Upper lobe of left lung (tissue), 6 donors: ENCODE measurements at regions not wholly inside any gene's neighbourhood (a gene's known extent, or its start where the extent isn't known, plus 50 kb on each side); places are given as distances from the start of the nearest gene placed in this dataset.

Experiments used
- ATAC-seq, 2 donors: fragments of 200-7000 bp; cut with Tn5 transposase; one replicate each; pipeline ENCODE4 v1.9.1; 2022; ENCODE audit warnings: mild to moderate bottlenecking in 2 of 2, moderate library complexity in 2 of 2; ENCODE audit not compliant: low FRiP score in 2 of 2
- DNase-seq, 2 donors: peaks; one replicate each; pipeline ENCODE4 v3.0.0-alpha.2; 2019 to 2020
- H3K27ac ChIP-seq, 4 donors: fragments of 200-600 bp; sonication (generic); one replicate each; pipeline ENCODE4 v1.5.1; 2016 to 2019
- H3K27me3 ChIP-seq, 4 donors: fragments of 200-600 bp; sonication (generic); one replicate each; pipeline ENCODE4 v1.5.1; 2017 to 2019
- H3K36me3 ChIP-seq, 4 donors: fragments of 200-600 bp; sonication (generic); one replicate each; pipeline ENCODE4 v1.5.1; 2016 to 2019
- H3K4me1 ChIP-seq, 4 donors: fragments of 200-600 bp; sonication (generic); one replicate each; pipeline ENCODE4 v1.5.1; 2018 to 2019
- H3K4me3 ChIP-seq, 4 donors: fragments of 200-600 bp; sonication (generic); one replicate each; pipeline ENCODE4 v1.5.1; 2017 to 2019; ENCODE audit warnings: mild to moderate bottlenecking in 2 of 4, moderate library complexity in 1 of 4
- H3K9me3 ChIP-seq, 4 donors: fragments of 200-600 bp; sonication (generic); one replicate each; pipeline ENCODE4 v1.5.1; 2018 to 2019
- EP300 ChIP-seq, 4 donors: sonication (generic); formaldehyde crosslinking; IDR thresholded peaks; one replicate each; pipeline ENCODE4 v1.5.1; 2017; ENCODE audit warnings: antibody characterized with exemption in 4 of 4, control low read depth in 2 of 4
- POLR2A ChIP-seq, 4 donors: fragments of 450-650 bp; IDR thresholded peaks; one replicate each; pipeline ENCODE4 v1.5.1; 2016 to 2017; ENCODE audit warnings: antibody characterized with exemption in 4 of 4, mild to moderate bottlenecking in 2 of 4
- POLR2AphosphoS5 ChIP-seq, 2 donors: sonication (generic); formaldehyde crosslinking; IDR thresholded peaks; one replicate each; pipeline ENCODE4 v1.5.1; 2017; ENCODE audit warnings: antibody characterized with exemption in 2 of 2
- WGBS, 2 donors: methylation state at CpG; one replicate each; pipeline ENCODE4 v1.1.5; 2017 to 2018; 5-methylcytosine and 5-hydroxymethylcytosine counted together
- TF ChIP-seq, protein P1 (sequence below), 6 experiments: fragments of 450-650 bp in 4 of 6; fragments of 200-600 bp in 2 of 6; sonication (generic) in 2 of 6; IDR thresholded peaks; one replicate each; pipeline ENCODE4 v1.5.1; 2016 to 2019; ENCODE audit warnings: antibody characterized with exemption in 6 of 6
- donor health status: DM: no; HTN: no; CAD: no; lungs with moderate emphysema.
- donor health status: DM: no; HTN: yes; CAD: no; lungs with severe emphysema.

DNA sequence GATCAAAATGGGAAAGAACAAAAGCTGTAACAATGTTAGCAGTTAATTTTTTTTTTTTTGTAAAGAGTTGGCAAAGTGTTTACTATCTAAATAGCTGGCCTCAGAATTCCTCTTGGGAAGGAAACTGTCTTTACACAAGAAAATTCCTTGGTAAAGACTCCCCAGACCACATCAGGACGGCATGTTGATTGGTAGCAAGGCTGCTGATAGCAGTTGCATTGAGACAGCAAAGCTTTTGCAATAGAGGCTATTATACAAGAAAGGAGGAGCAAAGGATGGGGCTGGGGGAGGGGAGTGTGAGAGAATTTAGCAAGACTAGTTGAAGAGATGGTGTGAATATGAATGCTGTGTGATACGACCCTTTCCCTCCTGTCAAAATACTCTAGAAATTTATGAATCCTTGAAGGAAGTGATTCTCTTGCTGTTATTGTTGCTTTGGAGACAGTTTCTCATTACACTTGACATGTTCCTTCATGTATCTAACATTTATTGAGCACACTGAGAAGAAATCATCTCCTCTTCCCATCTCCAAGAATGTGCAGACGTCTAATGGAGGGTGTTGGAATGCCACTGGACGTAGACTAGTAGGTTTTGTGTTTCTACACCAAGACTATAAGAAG lies 355.6 kb downstream of the SIPA1L2 start:
- DNase-seq (no peak), ATAC-seq (no peak)
- Histone ChIP-seq H3K27ac (no peak overlapping the region), H3K36me3 (no peaks in the 10 kb centered on the region), H3K4me1 (peaks cover 0 to 3% (median 0%) of the 10 kb centered on the region in 4 donors), H3K27me3 (no peaks in the 10 kb centered on the region), H3K4me3 (no peak overlapping the region), H3K9me3 (no peaks in the 10 kb centered on the region)
- TF ChIP-seq EP300 (IDR thresholded peaks at IDR 0.05) (no peak), POLR2AphosphoS5 (IDR thresholded peaks at IDR 0.05) (no peak), POLR2A (IDR thresholded peaks at IDR 0.05) (no peak)
- TF ChIP-seq, protein P1, sequence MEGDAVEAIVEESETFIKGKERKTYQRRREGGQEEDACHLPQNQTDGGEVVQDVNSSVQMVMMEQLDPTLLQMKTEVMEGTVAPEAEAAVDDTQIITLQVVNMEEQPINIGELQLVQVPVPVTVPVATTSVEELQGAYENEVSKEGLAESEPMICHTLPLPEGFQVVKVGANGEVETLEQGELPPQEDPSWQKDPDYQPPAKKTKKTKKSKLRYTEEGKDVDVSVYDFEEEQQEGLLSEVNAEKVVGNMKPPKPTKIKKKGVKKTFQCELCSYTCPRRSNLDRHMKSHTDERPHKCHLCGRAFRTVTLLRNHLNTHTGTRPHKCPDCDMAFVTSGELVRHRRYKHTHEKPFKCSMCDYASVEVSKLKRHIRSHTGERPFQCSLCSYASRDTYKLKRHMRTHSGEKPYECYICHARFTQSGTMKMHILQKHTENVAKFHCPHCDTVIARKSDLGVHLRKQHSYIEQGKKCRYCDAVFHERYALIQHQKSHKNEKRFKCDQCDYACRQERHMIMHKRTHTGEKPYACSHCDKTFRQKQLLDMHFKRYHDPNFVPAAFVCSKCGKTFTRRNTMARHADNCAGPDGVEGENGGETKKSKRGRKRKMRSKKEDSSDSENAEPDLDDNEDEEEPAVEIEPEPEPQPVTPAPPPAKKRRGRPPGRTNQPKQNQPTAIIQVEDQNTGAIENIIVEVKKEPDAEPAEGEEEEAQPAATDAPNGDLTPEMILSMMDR (IDR thresholded peaks at IDR 0.05): no peak
- 66 to 76% methylated on average over 4 of the region's 4 CpGs for WGBS, 2 donors

DNA sequence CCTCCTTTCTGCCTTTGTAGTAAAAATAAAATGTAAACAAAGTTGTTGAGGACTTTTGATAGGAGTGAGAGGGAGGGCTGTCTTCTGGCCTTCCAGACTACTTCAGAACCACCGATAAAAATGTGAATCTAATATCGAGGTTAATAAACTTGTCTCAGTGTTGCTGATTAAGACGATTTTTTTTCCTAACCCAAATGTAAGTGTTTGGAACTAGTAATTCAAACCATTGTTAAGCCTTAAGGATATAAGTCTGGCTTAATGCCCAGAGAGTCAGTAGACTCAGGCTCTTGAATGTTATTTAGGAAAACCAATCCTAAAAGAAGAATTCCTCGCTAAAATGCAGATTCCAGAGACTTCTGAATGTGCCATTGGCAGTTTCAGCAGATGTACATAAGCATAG lies 356.9 kb downstream of the SIPA1L2 start:
- TF ChIP-seq POLR2A (IDR thresholded peaks at IDR 0.05) (no peak), POLR2AphosphoS5 (IDR thresholded peaks at IDR 0.05) (no peak), EP300 (IDR thresholded peaks at IDR 0.05) (no peak)
- TF ChIP-seq, protein P1 (IDR thresholded peaks at IDR 0.05): no peak
- Histone ChIP-seq H3K9me3 (no peaks in the 10 kb centered on the region), H3K4me3 (no peak overlapping the region), H3K4me1 (peaks cover 0 to 3% (median 0%) of the 10 kb centered on the region in 4 donors), H3K27ac (no peak overlapping the region), H3K27me3 (no peaks in the 10 kb centered on the region), H3K36me3 (no peaks in the 10 kb centered on the region)
- no peak for ATAC-seq
- 43 to 47% methylated on average over 4 of the region's 4 CpGs for whole genome bisulfite sequencing, 2 donors
- no peak for DNase-seq

DNA sequence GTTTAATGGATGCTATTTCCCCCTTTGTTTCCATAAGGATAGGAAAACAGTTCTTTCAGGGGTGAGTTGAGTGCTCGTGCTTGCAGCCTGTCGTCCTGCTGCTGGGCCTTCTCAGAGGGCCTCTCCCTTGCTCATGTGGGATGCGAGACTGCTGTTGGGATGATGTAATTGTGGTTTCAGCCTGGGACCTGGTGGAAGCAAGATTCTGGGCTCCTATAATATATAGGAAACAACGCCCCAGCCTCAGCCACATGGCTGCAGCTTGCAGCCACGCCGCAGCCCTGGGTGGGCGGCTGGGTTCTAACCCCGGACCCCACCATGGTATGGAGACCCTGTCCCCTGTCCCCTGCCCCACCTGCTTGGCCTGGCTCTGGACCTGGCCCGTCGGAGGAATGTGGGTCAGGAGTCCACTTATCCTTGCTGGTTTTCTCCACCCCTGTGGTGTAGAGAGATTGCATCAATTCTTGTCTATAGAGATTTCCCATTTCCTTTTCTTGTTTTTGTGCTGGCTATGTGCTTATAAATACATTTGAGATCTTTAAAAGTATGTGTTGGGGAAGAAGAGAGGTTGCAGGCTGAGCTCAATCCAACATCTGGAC lies 357.8 kb downstream of the SIPA1L2 start:
- TF ChIP-seq POLR2AphosphoS5 (IDR thresholded peaks at IDR 0.05) (no peak), POLR2A (IDR thresholded peaks at IDR 0.05) (no peak), EP300 (IDR thresholded peaks at IDR 0.05) (no peak)
- TF ChIP-seq, protein P1 (IDR thresholded peaks at IDR 0.05): no peak
- no peaks in the 10 kb centered on the region for H3K27me3 ChIP-seq
- H3K36me3 ChIP-seq: no peaks in the 10 kb centered on the region
- 73 to 76% methylated on average over 9 to 10 of the region's 10 CpGs for WGBS, 2 donors
- no peak overlapping the region for H3K27ac ChIP-seq
- peaks cover 0 to 3% (median 0%) of the 10 kb centered on the region in 4 donors for H3K4me1 ChIP-seq
- peak in 1 of 2 donors; percentile 84 for ATAC-seq
- H3K9me3 ChIP-seq: no peaks in the 10 kb centered on the region
- peak in 1 of 2 donors; percentile 66 for DNase-seq
- no peak overlapping the region for H3K4me3 ChIP-seq

DNA sequence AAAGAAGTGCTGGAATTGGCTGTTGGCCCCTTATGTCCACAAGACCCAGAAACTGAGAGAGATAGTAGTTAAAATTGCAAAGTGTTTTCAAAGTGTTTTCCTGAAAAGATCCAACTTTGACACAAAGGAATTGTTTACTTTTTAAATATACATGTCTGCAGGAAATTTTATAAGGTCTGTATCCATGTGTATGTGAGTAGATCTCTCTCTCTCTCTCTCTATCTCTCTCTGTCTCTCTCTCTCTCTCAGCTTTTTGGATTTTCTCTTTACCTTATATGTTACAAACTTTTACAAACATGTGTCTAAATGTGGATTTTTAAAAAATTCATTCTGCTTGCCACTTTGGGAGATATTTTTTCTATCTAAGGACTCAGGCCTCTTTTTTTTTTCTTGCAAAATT lies 358.6 kb downstream of the SIPA1L2 start:
- H3K4me3 ChIP-seq: no peak overlapping the region
- no peak overlapping the region for H3K27ac ChIP-seq
- H3K27me3 ChIP-seq: no peaks in the 10 kb centered on the region
- peaks cover 0 to 3% (median 0%) of the 10 kb centered on the region in 4 donors for H3K4me1 ChIP-seq
- DNase-seq (no peak), ATAC-seq (no peak)
- no peaks in the 10 kb centered on the region for H3K36me3 ChIP-seq
- TF ChIP-seq POLR2A (IDR thresholded peaks at IDR 0.05): no peak
- no peak for TF ChIP-seq EP300 (IDR thresholded peaks at IDR 0.05)
- TF ChIP-seq POLR2AphosphoS5 (IDR thresholded peaks at IDR 0.05): no peak
- TF ChIP-seq, protein P1 (IDR thresholded peaks at IDR 0.05): no peak
- no peaks in the 10 kb centered on the region for H3K9me3 ChIP-seq

DNA sequence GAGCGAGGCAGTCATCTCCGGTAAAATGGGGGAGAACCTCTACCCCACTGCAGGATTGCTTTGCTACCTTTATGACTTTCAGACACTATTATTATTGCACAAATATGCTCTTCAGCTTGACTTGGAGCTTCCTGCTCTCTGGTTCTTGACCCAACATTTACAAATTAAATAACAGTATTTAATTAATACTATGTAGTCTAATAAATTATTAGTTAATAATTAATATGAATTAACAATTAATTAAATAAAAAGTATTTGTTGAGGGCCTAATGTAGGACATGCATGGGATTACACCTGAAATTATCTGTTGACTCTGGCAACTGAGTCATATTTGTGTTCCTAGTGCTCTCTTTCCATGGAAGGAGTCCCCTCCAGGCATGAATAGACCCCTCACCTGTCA lies 359.9 kb downstream of the SIPA1L2 start:
- WGBS, 2 donors: 88 to 100% methylated on average over 2 of the region's 2 CpGs
- Histone ChIP-seq H3K9me3 (no peaks in the 10 kb centered on the region), H3K4me1 (peaks cover 0 to 3% (median 0%) of the 10 kb centered on the region in 4 donors), H3K27ac (no peak overlapping the region), H3K27me3 (no peaks in the 10 kb centered on the region), H3K36me3 (no peaks in the 10 kb centered on the region), H3K4me3 (no peak overlapping the region)
- TF ChIP-seq EP300 (IDR thresholded peaks at IDR 0.05) (no peak), POLR2A (IDR thresholded peaks at IDR 0.05) (no peak), POLR2AphosphoS5 (IDR thresholded peaks at IDR 0.05) (no peak)
- TF ChIP-seq, protein P1 (IDR thresholded peaks at IDR 0.05): no peak
- no peak for DNase-seq
- no peak for ATAC-seq
